H1 (cell line): ENCODE measurements at regions not wholly inside any gene's neighbourhood (a gene's known extent, or its start where the extent isn't known, plus 50 kb on each side); places are given as distances from the start of the nearest gene placed in this dataset.

Source experiments
- CTCF ChIA-PET: fragments of 300-600 bp; sonication (Branson Sonifier 250); formaldehyde crosslinking; loops from one replicate; lab custom pipeline; 2021; ENCODE audit not compliant: partially characterized antibody; lab: Charles Lee
- POLR2A ChIA-PET: fragments of 300-600 bp; sonication (Branson Sonifier 250); formaldehyde crosslinking; loops from one replicate; lab custom pipeline; 2021; ENCODE audit warnings: inconsistent platforms; ENCODE audit not compliant: partially characterized antibody; lab: Charles Lee
- DNase-seq, 2 experiments: peaks; one replicate each; pipeline versions ENCODE4 v3.0.0 to v3.0.0-alpha.2; 2010 to 2022; ENCODE audit warnings: low spot score in 2 of 2, low read depth in 1 of 2, mixed read lengths in 1 of 2
- FAIRE-seq: peaks from 2 replicates; lab custom pipeline; 2011; peaks lifted over from hg19 to GRCh38; lab: Jason Lieb, UNC
- H2AFZ ChIP-seq: 2 replicates; pipeline ENCODE4 v1.8.1; 2012; ENCODE audit warnings: low read length, inconsistent platforms
- H2AK5ac ChIP-seq: 2 replicates; pipeline ENCODE4 v1.6.1; 2013; ENCODE audit warnings: low read depth, low read length
- H2BK120ac ChIP-seq: replicated peaks from 2 replicates; pipeline ENCODE3; 2013; ENCODE audit warnings: low read depth, low read length, inconsistent platforms
- H2BK12ac ChIP-seq: 2 replicates; pipeline ENCODE4 v1.6.1; 2013; ENCODE audit warnings: low read depth, low read length
- H2BK15ac ChIP-seq: 2 replicates; pipeline ENCODE4 v1.6.1; 2013; ENCODE audit warnings: low read length
- H2BK20ac ChIP-seq: 2 replicates; pipeline ENCODE4 v1.6.1; 2013; ENCODE audit warnings: low read length
- H2BK5ac ChIP-seq: 2 replicates; pipeline ENCODE4 v1.6.1; 2013; ENCODE audit warnings: low read depth, low read length
- H3K14ac ChIP-seq: 2 replicates; pipeline ENCODE4 v1.6.1; 2013; ENCODE audit warnings: inconsistent platforms; ENCODE audit not compliant: insufficient read length
- H3K18ac ChIP-seq: 2 replicates; pipeline ENCODE4 v1.6.1; 2013; ENCODE audit warnings: low read length; ENCODE audit errors: extremely low read depth
- H3K23ac ChIP-seq: 2 replicates; pipeline ENCODE4 v1.6.1; 2013; ENCODE audit warnings: inconsistent platforms; ENCODE audit not compliant: insufficient read length
- H3K23me2 ChIP-seq: 2 replicates; pipeline ENCODE4 v1.6.1; 2013; ENCODE audit warnings: low read depth, low read length
- H3K27ac ChIP-seq: 2 replicates; pipeline ENCODE4 v1.6.1; 2011; ENCODE audit warnings: low read depth, low read length, inconsistent platforms
- H3K27me3 ChIP-seq, 4 experiments: replicated peaks in 1 of 4; 1 replicate in 1 of 4; 2 replicates in 3 of 4; pipeline versions ENCODE4 v1.6.1 to v1.8.1; 2011 to 2013; ENCODE audit warnings: low read length in 3 of 4, mild to moderate bottlenecking in 3 of 4, inconsistent platforms in 2 of 4, mixed read lengths in 2 of 4, moderate library complexity in 1 of 4; ENCODE audit not compliant: control insufficient read depth in 3 of 4, insufficient read depth in 3 of 4; ENCODE audit errors: extremely low read depth in 1 of 4
- H3K36me3 ChIP-seq, 4 experiments: 2 replicates each; pipeline versions ENCODE4 v1.6.1 to v1.8.1; 2011 to 2013; ENCODE audit warnings: mild to moderate bottlenecking in 4 of 4, low read length in 3 of 4, moderate library complexity in 2 of 4, control low read depth in 1 of 4, inconsistent platforms in 1 of 4; ENCODE audit not compliant: insufficient read depth in 4 of 4, control insufficient read depth in 2 of 4
- H3K4ac ChIP-seq: replicated peaks from 2 replicates; pipeline ENCODE3; 2013; ENCODE audit warnings: low read length, low read depth, mixed read lengths, inconsistent platforms; ENCODE audit not compliant: insufficient read length
- H3K4me1 ChIP-seq, 4 experiments: replicated peaks in 1 of 4; 1 replicate in 1 of 4; 2 replicates in 3 of 4; pipeline versions ENCODE4 v1.6.1 to v1.8.1; 2011 to 2013; ENCODE audit warnings: low read length in 3 of 4, inconsistent platforms in 2 of 4, mixed read lengths in 1 of 4; ENCODE audit not compliant: insufficient read depth in 4 of 4, control insufficient read depth in 3 of 4
- H3K4me2 ChIP-seq, 2 experiments: 2 replicates each; pipeline versions ENCODE4 v1.6.1 to v1.8.1; 2011 to 2013; ENCODE audit warnings: low read depth in 2 of 2, low read length in 2 of 2, control low read depth in 1 of 2, inconsistent platforms in 1 of 2, mild to moderate bottlenecking in 1 of 2; ENCODE audit not compliant: insufficient read depth in 1 of 2
- H3K4me3 ChIP-seq, 4 experiments: fragments of 200-600, 300-600 bp in 1 of 4; sonication (generic), shearing (Covaris generic), sonication (Bioruptor Twin) in 1 of 4; 2 replicates each; pipeline versions ENCODE4 v1.5.1 to v1.8.1; 2011 to 2016; ENCODE audit warnings: low read length in 4 of 4, low read depth in 3 of 4, control low read depth in 2 of 4, inconsistent platforms in 2 of 4, mild to moderate bottlenecking in 2 of 4, mixed read lengths in 1 of 4, moderate library complexity in 1 of 4; ENCODE audit not compliant: insufficient read depth in 2 of 4; ENCODE audit errors: extremely low read depth in 1 of 4
- H3K56ac ChIP-seq: replicated peaks from 2 replicates; pipeline ENCODE3; 2013; ENCODE audit warnings: low read depth, mild to moderate bottlenecking, mixed read lengths, low read length, inconsistent platforms; ENCODE audit not compliant: insufficient read length
- H3K79me1 ChIP-seq: 2 replicates; pipeline ENCODE4 v1.6.1; 2013; ENCODE audit warnings: low read depth, low read length, control low read depth
- H3K79me2 ChIP-seq, 2 experiments: 2 replicates each; pipeline versions ENCODE4 v1.6.1 to v1.8.1; 2012 to 2013; ENCODE audit warnings: low read length in 2 of 2, mild to moderate bottlenecking in 2 of 2, inconsistent platforms in 1 of 2; ENCODE audit not compliant: insufficient read depth in 2 of 2, control insufficient read depth in 1 of 2
- H3K9ac ChIP-seq, 4 experiments: replicated peaks in 1 of 4; 1 replicate in 1 of 4; 2 replicates in 3 of 4; pipeline versions ENCODE4 v1.6.1 to v1.8.1; 2011 to 2013; ENCODE audit warnings: low read depth in 3 of 4, low read length in 3 of 4, control low read depth in 2 of 4, mild to moderate bottlenecking in 2 of 4, moderate library complexity in 2 of 4, inconsistent platforms in 1 of 4; ENCODE audit errors: extremely low read depth in 1 of 4
- H3K9me3 ChIP-seq, 2 experiments: 2 replicates each; pipeline versions ENCODE4 v1.6.1 to v1.8.1; 2012 to 2013; ENCODE audit warnings: mild to moderate bottlenecking in 2 of 2, moderate library complexity in 2 of 2, control low read depth in 1 of 2, inconsistent platforms in 1 of 2, low read depth in 1 of 2, low read length in 1 of 2, mixed read lengths in 1 of 2; ENCODE audit not compliant: insufficient read depth in 2 of 2
- H4K20me1 ChIP-seq, 2 experiments: replicated peaks in 1 of 2; 2 replicates each; pipeline versions ENCODE3 to v1.8.1; 2011 to 2013; ENCODE audit warnings: inconsistent platforms in 2 of 2, low read length in 2 of 2, mild to moderate bottlenecking in 1 of 2; ENCODE audit not compliant: insufficient read depth in 2 of 2, control insufficient read depth in 1 of 2
- H4K5ac ChIP-seq: 2 replicates; pipeline ENCODE4 v1.6.1; 2013; ENCODE audit warnings: low read length, low read depth, mixed read lengths, inconsistent platforms; ENCODE audit not compliant: insufficient read length
- H4K8ac ChIP-seq: 2 replicates; pipeline ENCODE4 v1.8.0; 2013; ENCODE audit warnings: mild to moderate bottlenecking, moderate library complexity, low read length, inconsistent platforms; ENCODE audit not compliant: insufficient read depth; ENCODE audit errors: extremely low read depth
- H4K91ac ChIP-seq: replicated peaks from 2 replicates; pipeline ENCODE3; 2013; ENCODE audit warnings: low read length, mixed read lengths, inconsistent platforms; ENCODE audit not compliant: insufficient read length
- CEBPB ChIP-seq: IDR thresholded peaks from 2 replicates; pipeline ENCODE4 v1.6.1; 2012; ENCODE audit warnings: low read depth, low read length
- E2F6 ChIP-seq: IDR thresholded peaks from 2 replicates; pipeline ENCODE4 v1.6.1; 2012; ENCODE audit warnings: inconsistent platforms
- EP300 ChIP-seq, 2 experiments: IDR thresholded peaks; 1 replicate in 1 of 2; 2 replicates in 1 of 2; pipeline ENCODE4 v1.6.1; 2011 to 2012; ENCODE audit warnings: low read depth in 2 of 2, low read length in 2 of 2, mild to moderate bottlenecking in 2 of 2, borderline replicate concordance in 1 of 2, inconsistent platforms in 1 of 2, moderate library complexity in 1 of 2
- HDAC2 ChIP-seq, 2 experiments: fragments of 300-600 bp in 1 of 2; sonication (generic) in 1 of 2; IDR thresholded peaks; 2 replicates each; pipeline ENCODE4 v1.6.1; 2011 to 2012; ENCODE audit warnings: low read depth in 2 of 2, low read length in 2 of 2, mild to moderate bottlenecking in 2 of 2, moderate library complexity in 2 of 2, borderline replicate concordance in 1 of 2, inconsistent platforms in 1 of 2
- KDM1A ChIP-seq: fragments of 200-600, 300-600 bp; sonication (generic); IDR thresholded peaks from 2 replicates; pipeline ENCODE4 v1.7.1; 2016; ENCODE audit warnings: mild to moderate bottlenecking, low read length, borderline replicate concordance
- POLR2A ChIP-seq, 2 experiments: IDR thresholded peaks; 1 replicate in 1 of 2; 2 replicates in 1 of 2; pipeline ENCODE4 v1.6.1; 2011; ENCODE audit warnings: low read depth in 2 of 2, low read length in 2 of 2, mild to moderate bottlenecking in 2 of 2; ENCODE audit errors: control extremely low read depth in 1 of 2
- RAD21 ChIP-seq, 2 experiments: IDR thresholded peaks in 1 of 2; conservative IDR thresholded peaks in 1 of 2; 2 replicates each; pipeline ENCODE4 v1.6.1; 2011; ENCODE audit warnings: low read depth in 2 of 2, low read length in 2 of 2, improper control_type of control experiment in 1 of 2, inconsistent platforms in 1 of 2, mild to moderate bottlenecking in 1 of 2, moderate library complexity in 1 of 2
- RFX5 ChIP-seq: IDR thresholded peaks from 2 replicates; pipeline ENCODE4 v1.6.1; 2011; ENCODE audit warnings: low read depth, low read length, improper control_type of control experiment, borderline replicate concordance
- RNF2 ChIP-seq: fragments of 200-900, 300-1000 bp; sonication (generic); IDR thresholded peaks from 2 replicates; pipeline ENCODE4 v1.7.1; 2016; ENCODE audit warnings: borderline replicate concordance, low read depth, mild to moderate bottlenecking, antibody characterized with exemption, low read length; ENCODE audit not compliant: poor library complexity, severe bottlenecking; ENCODE audit errors: missing control alignments
- SP2 ChIP-seq: IDR thresholded peaks from 2 replicates; pipeline ENCODE4 v1.6.1; 2012; ENCODE audit warnings: mild to moderate bottlenecking, low read length, inconsistent platforms
- USF2 ChIP-seq: IDR thresholded peaks from 2 replicates; pipeline ENCODE4 v1.6.1; 2011; ENCODE audit warnings: low read length, improper control_type of control experiment
- ZNF274 ChIP-seq: IDR thresholded peaks from 2 replicates; pipeline ENCODE4 v1.7.0; 2012; ENCODE audit warnings: low read length, borderline replicate concordance; ENCODE audit errors: extremely low read depth
- WGBS, 2 experiments: shearing (Covaris generic) in 1 of 2; methylation state at CpG; one replicate each; pipeline versions ENCODE4 v1.1.6 to v1.1.7; 2013 to 2015; ENCODE audit warnings: low lambda C conversion rate in 2 of 2, mixed read lengths in 2 of 2, inconsistent platforms in 1 of 2, low coverage in 1 of 2, missing lambda C conversion rate in 1 of 2; ENCODE audit not compliant: insufficient replicate concordance in 2 of 2, insufficient coverage in 1 of 2, insufficient read length in 1 of 2; ENCODE audit errors: extremely low coverage in 1 of 2, missing lambda C conversion rate in 1 of 2; 5-methylcytosine and 5-hydroxymethylcytosine counted together

GRCh38 chr4:17397611-17398010 is 114.3 kb downstream of the QDPR start:
- H2BK20ac ChIP-seq = no peak overlapping the region
- no peak overlapping the region for H2BK5ac ChIP-seq
- H3K79me2 ChIP-seq = no peaks in the 10 kb centered on the region
- no peak overlapping the region for H2AFZ ChIP-seq
- no peak overlapping the region for H3K27ac ChIP-seq
- CTCF ChIA-PET = interaction anchor here (0.9 to 1.2 kb wide), 2 partner anchors 18 to 51 kb away, joined by 3 to 4 read pairs; no protein-coding TSS in a partner anchor
- H3K36me3 ChIP-seq = no peaks in the 10 kb centered on the region
- no peak overlapping the region for H2BK15ac ChIP-seq
- no peaks in the 10 kb centered on the region for H3K9me3 ChIP-seq
- H3K4me3 ChIP-seq = no peak overlapping the region
- no peaks in the 10 kb centered on the region for H3K23me2 ChIP-seq
- no peak overlapping the region for H3K4me2 ChIP-seq
- H2AK5ac ChIP-seq = no peak overlapping the region
- no peak overlapping the region for H4K5ac ChIP-seq
- DNase-seq = no peak
- H3K18ac ChIP-seq = no peak overlapping the region
- no peak overlapping the region for H3K56ac ChIP-seq
- FAIRE-seq = no peak
- no peaks in the 10 kb centered on the region for H3K27me3 ChIP-seq
- H4K20me1 ChIP-seq = no peaks in the 10 kb centered on the region
- no peak overlapping the region for H3K23ac ChIP-seq
- H2BK12ac ChIP-seq = no peak overlapping the region
- H3K79me1 ChIP-seq = no peaks in the 10 kb centered on the region
- no peak overlapping the region for H3K4ac ChIP-seq
- 93% methylated on average over 3 of the region's 3 CpGs; no CpG with 5 or more reads in 1 of the 2 experiments for WGBS, 2 experiments
- no peak overlapping the region for H2BK120ac ChIP-seq
- POLR2A ChIA-PET = no interaction called here
- H4K8ac ChIP-seq = no peak overlapping the region
- H3K14ac ChIP-seq = no peak overlapping the region
- H4K91ac ChIP-seq = no peak overlapping the region
- no peak overlapping the region for H3K9ac ChIP-seq
- H3K4me1 ChIP-seq = no peaks in the 10 kb centered on the region
- TF ChIP-seq RFX5 (no peak), ZNF274 (no peak), RNF2 (no peak), POLR2A (IDR thresholded peaks at IDR 0.05; ENCODE audit: control extremely low read depth in 1 of 2, low read depth in 2 of 2, low read length in 2 of 2) (no peak), EP300 (IDR thresholded peaks at IDR 0.05; ENCODE audit: borderline replicate concordance in 1 of 2, low read depth in 2 of 2, low read length in 2 of 2) (no peak), SP2 (no peak), E2F6 (no peak), KDM1A (no peak), CEBPB (no peak), USF2 (no peak), HDAC2 (IDR thresholded peaks at IDR 0.05; ENCODE audit: borderline replicate concordance in 1 of 2, low read depth in 2 of 2, low read length in 2 of 2) (no peak), RAD21 (IDR thresholded peaks at IDR 0.05 in 1 of 2, conservative IDR thresholded peaks at IDR 0.05 in 1 of 2; ENCODE audit: low read depth in 2 of 2, low read length in 2 of 2) (no peak)
